Pancreas (tissue), 10 donors: ENCODE measurements at regions not wholly inside any gene's neighbourhood (a gene's known extent, or its start where the extent isn't known, plus 50 kb on each side); places are given as distances from the start of the nearest gene placed in this dataset.
A peak's percentile ranks its signal among the peaks of the same experiment; 100 is the strongest.

Experiments used
- ATAC-seq, 4 donors: fragments of 200-7000 bp; cut with Tn5 transposase; one replicate each; pipeline versions ENCODE4 v1.8.0 to v1.9.1; 2020; ENCODE audit warnings: mild to moderate bottlenecking in 4 of 4, moderate library complexity in 4 of 4
- DNase-seq, 6 donors: peaks; one replicate each; pipeline ENCODE4 v3.0.0-alpha.2; 2020
- FAIRE-seq: peaks from 2 replicates; lab custom pipeline; 2012; peaks lifted over from hg19 to GRCh38; lab: Jason Lieb, UNC
- H3K27ac ChIP-seq, 4 donors: fragments of 200-600 bp; sonication (generic); 1 replicate in 3 of 4; 2 replicates in 1 of 4; pipeline versions ENCODE4 v1.5.0 to v1.8.0; 2020
- H3K27me3 ChIP-seq, 4 donors: fragments of 200-600 bp; one replicate each; pipeline ENCODE4 v1.8.0; 2021
- H3K36me3 ChIP-seq, 3 donors: fragments of 200-600 bp; sonication (generic) in 1 of 3; one replicate each; pipeline versions ENCODE4 v1.5.0 to v1.8.0; 2020 to 2021
- H3K4me1 ChIP-seq, 3 donors: fragments of 200-600 bp; one replicate each; pipeline ENCODE4 v1.8.0; 2021
- H3K4me3 ChIP-seq, 4 donors: fragments of 200-600 bp; sonication (generic) in 2 of 4; one replicate each; pipeline versions ENCODE4 v1.5.0 to v1.8.0; 2020 to 2021
- H3K9me3 ChIP-seq, 4 donors: fragments of 200-600 bp; one replicate each; pipeline ENCODE4 v1.8.0; 2021
- CTCF ChIP-seq, 4 donors: fragments of 200-600 bp; sonication (generic) in 3 of 4; IDR thresholded peaks; one replicate each; pipeline versions ENCODE4 v1.5.0 to v1.8.0; 2021; ENCODE audit warnings: antibody characterized with exemption in 4 of 4
- WGBS, 2 donors: extraction: QIAGEN DNeasy Blood & Tissue Kit; methylation state at CpG; one replicate each; pipeline ENCODE4 v1.1.7; 2013; 5-methylcytosine and 5-hydroxymethylcytosine counted together
- intact Hi-C, 3 donors: fragments of 100-400 bp; cut with DNase I; formaldehyde crosslinking; loops; one replicate each; pipeline versions ENCODE4 v1.11.1 to v1.14.2; 2022
- donor health status: healthy with polysubstance abuse.
- donor health status: DM: no; HTN: no; CAD: no; lungs with moderate emphysema.
- donor health status: DM: no; HTN: no; CAD: no.
- donor health status: control.
- donor health status: control.
- donor health status: Bipolar disorder and iron deficiency.
- donor health status: DM: yes; HTN: yes; CAD: no.
- donor health status: DM: no; HTN: no; CAD: no.
- donor health status: DM: no; HTN: no; CAD: no.
- donor health status: DM: yes; HTN: yes; CAD: no.

GRCh38 chr4:83708500-83709175 lies 172.7 kb downstream of the GPAT3 start:
- FAIRE-seq (no peak), DNase-seq (no peak)
- H3K4me3 ChIP-seq = no peak overlapping the region

GRCh38 chr4:83704786-83705185 lies 168.9 kb downstream of the GPAT3 start:
- intact Hi-C loops = no loop called here
- no peak for TF ChIP-seq CTCF (IDR thresholded peaks at IDR 0.05)
- WGBS, 2 donors = 64 to 77% methylated on average over 2 of the region's 2 CpGs

More at GRCh38 chr4:83708500-83709175, 172.7 kb downstream of the GPAT3 start:
- Histone ChIP-seq H3K27me3 (no peaks in the 10 kb centered on the region), H3K4me1 (no peaks in the 10 kb centered on the region), H3K36me3 (no peaks in the 10 kb centered on the region), H3K27ac (no peak overlapping the region), H3K9me3 (no peaks in the 10 kb centered on the region)
- no peak for ATAC-seq
- intact Hi-C loops = no loop called here
- 37% methylated on average over 6 of the region's 6 CpGs for WGBS, 2 donors
- TF ChIP-seq CTCF (IDR thresholded peaks at IDR 0.05) = no peak

GRCh38 chr4:83703752-83704151 lies 167.8 kb downstream of the GPAT3 start:
- WGBS, 2 donors = 93 to 97% methylated on average over 1 of the region's 1 CpG
- intact Hi-C loops = no loop called here
- no peak for ATAC-seq
- no peak for DNase-seq
- no peak for FAIRE-seq
- H3K4me3 ChIP-seq = no peak overlapping the region
- no peak overlapping the region for H3K27ac ChIP-seq
- TF ChIP-seq CTCF (IDR thresholded peaks at IDR 0.05) = no peak
- no peaks in the 10 kb centered on the region for H3K36me3 ChIP-seq
- no peaks in the 10 kb centered on the region for H3K4me1 ChIP-seq
- no peaks in the 10 kb centered on the region for H3K27me3 ChIP-seq
- H3K9me3 ChIP-seq = no peaks in the 10 kb centered on the region

More at GRCh38 chr4:83704786-83705185, 168.9 kb downstream of the GPAT3 start:
- H3K4me3 ChIP-seq = no peak overlapping the region
- no peak for FAIRE-seq
- no peaks in the 10 kb centered on the region for H3K4me1 ChIP-seq
- H3K36me3 ChIP-seq = no peaks in the 10 kb centered on the region
- H3K27me3 ChIP-seq = no peaks in the 10 kb centered on the region
- no peak for DNase-seq
- ATAC-seq = no peak
- no peaks in the 10 kb centered on the region for H3K9me3 ChIP-seq
- no peak overlapping the region for H3K27ac ChIP-seq

GRCh38 chr4:83701041-83701440 lies 165.1 kb downstream of the GPAT3 start:
- TF ChIP-seq CTCF (IDR thresholded peaks at IDR 0.05) = no peak
- H3K9me3 ChIP-seq = no peaks in the 10 kb centered on the region
- WGBS, 2 donors = 56 to 77% methylated on average over 1 of the region's 1 CpG
- H3K4me3 ChIP-seq = no peak overlapping the region
- no peak for ATAC-seq
- no peak for DNase-seq
- H3K4me1 ChIP-seq = no peaks in the 10 kb centered on the region
- H3K27ac ChIP-seq = no peak overlapping the region
- peak; percentile 53 for FAIRE-seq
- no peaks in the 10 kb centered on the region for H3K27me3 ChIP-seq
- H3K36me3 ChIP-seq = no peaks in the 10 kb centered on the region
- intact Hi-C loops = no loop called here

GRCh38 chr4:83699358-83699757 lies 163.4 kb downstream of the GPAT3 start:
- Histone ChIP-seq H3K27ac (no peak overlapping the region), H3K4me3 (no peak overlapping the region), H3K9me3 (no peaks in the 10 kb centered on the region), H3K4me1 (no peaks in the 10 kb centered on the region), H3K36me3 (no peaks in the 10 kb centered on the region), H3K27me3 (no peaks in the 10 kb centered on the region)
- no peak for TF ChIP-seq CTCF (IDR thresholded peaks at IDR 0.05)
- FAIRE-seq (no peak), DNase-seq (no peak), ATAC-seq (no peak)
- intact Hi-C loops = no loop called here
- 47 to 60% methylated on average over 1 of the region's 1 CpG for WGBS, 2 donors
